HG02571 (cell line): ENCODE measurements at regions not wholly inside any gene's neighbourhood (a gene's known extent, or its start where the extent isn't known, plus 50 kb on each side); places are given as distances from the start of the nearest gene placed in this dataset.
A peak's percentile ranks its signal among the peaks of the same experiment; 100 is the strongest.

Experiments used
- ATAC-seq: cut with Tn5 transposase; IDR thresholded peaks from one replicate; pipeline ENCODE4 v1.9.1; 2021; ENCODE audit warnings: mild to moderate bottlenecking, moderate library complexity; ENCODE audit not compliant: unreplicated experiment

- ATAC-seq, result no peak
These were observed 1012.5 kb upstream of the TMEM132C start for GRCh38 chr12:127254420-127254955.

- no peak for ATAC-seq
These were observed 1009.5 kb upstream of the TMEM132C start for GRCh38 chr12:127257366-127257935.

DNA sequence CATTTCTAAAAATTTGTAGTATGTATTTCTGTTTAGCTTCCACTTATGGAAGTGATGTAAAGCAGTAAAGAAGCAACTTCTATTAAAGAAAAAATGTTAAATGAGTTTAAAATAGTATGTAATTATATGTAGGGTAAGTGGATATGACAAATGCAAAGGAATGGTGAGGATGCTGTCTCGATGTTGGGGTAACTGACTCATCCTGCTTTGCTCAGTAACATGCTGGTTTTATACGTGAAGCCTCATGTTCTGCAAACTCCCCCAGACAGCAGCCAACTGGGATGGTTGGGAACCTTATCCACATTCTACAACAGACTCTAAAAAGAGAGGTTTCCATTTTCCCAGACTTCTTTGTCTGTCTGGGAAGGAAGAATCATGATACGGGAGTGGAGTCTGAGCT, 1006.4 kb upstream of the TMEM132C start:
- no peak for ATAC-seq

DNA sequence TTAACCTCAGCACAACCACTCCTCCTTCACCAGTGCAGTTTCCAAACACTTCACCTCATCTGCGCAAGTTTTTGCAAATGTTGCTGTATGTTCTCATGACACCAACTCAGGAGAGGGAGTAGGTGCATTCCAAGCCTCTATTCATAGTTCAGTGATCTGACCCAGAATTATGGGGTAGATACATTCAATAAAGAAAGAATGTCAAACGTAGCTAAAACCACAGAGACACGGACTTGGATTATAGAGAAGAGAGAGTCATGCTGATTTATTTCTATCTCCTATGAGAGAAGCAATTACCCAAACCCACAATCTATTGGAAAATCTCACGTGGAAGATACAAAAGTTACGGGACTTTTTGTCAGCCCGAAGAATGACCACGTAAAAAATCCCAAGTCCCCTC, 1006.0 kb upstream of the TMEM132C start:
- no peak for ATAC-seq

DNA sequence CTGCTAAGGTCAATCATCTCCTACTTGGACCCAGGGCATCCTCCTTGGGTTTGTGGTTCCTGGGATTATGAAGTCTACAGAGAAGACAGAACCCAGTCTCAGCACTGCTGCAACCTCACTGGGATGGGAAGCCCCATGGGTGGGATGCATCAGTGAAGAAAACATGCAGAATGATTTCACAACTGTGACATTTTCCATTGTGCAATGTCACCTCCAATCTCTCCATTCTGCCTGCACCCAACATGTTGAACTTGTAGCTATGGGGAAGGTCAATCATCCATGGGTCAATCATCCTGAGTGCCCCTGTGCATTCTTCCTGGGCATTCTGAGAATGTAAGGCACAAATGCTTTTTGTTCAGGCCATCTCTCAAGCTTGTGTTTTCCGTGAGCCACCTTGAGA, 1004.4 kb upstream of the TMEM132C start:
- ATAC-seq, result no peak

GRCh38 chr12:127263621-127264020, 1003.3 kb upstream of the TMEM132C start:
- no peak for ATAC-seq

DNA sequence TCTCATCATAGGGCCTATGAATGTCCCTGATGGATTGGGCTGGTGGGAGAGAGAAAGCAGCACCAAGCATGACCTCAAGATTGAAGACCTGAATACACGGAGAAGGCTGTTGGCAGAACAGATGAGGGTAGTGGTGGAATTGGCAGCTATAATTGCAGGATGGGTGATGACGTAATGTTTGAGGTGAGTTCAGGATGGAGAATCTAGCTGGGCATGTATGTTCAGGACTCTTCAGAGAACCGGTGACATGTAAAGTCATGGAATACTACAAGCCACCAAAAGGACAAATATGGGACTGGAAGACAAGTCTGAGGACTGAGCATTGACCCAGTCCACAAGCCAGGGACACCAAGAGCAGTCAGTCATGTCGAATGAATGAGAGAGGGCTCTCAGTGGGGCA, 999.8 kb upstream of the TMEM132C start:
- ATAC-seq, result no peak

DNA sequence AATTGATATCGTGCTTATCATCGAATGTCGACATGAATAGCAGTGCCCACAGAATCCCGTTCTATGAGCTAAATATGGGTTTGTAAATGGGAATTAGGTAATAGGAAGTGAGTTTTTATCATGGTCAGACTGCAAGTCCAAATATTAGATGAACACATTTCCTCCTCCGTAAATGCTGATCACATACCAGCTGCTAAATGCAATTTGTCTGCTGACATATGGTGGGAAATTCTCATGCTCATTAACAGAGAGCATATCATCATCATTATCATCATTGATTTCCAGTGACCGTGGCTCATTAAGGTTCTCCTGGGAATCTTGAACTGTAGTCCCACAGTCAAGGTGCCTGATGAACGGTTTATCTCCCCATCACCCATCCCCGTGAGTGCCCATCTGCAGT, 998.8 kb upstream of the TMEM132C start:
- ATAC-seq, result no peak

- no peak for ATAC-seq
These were observed 998.1 kb upstream of the TMEM132C start for GRCh38 chr12:127268706-127269425.

DNA sequence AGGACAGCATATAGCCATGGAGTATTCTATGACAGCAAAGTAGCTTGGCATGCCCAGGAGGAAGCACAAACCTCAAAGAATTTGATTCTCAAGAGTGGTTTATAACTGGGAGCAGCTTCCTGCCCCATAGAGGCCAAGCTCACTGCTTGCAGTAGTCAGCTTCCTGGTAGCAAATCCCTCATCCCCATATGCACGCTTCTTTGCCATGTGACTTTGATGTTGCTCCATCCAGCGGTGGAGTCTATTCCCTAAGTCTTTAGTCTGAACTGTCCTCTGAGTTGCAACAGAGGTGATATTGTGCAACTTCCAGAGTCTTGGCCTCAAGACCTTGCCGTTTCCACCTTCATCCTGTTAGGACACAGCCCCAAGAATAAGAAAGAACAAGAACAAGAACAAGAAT, 996.8 kb upstream of the TMEM132C start:
- no peak for ATAC-seq

- ATAC-seq, result no peak
These were observed 995.2 kb upstream of the TMEM132C start for GRCh38 chr12:127271776-127272175.

DNA sequence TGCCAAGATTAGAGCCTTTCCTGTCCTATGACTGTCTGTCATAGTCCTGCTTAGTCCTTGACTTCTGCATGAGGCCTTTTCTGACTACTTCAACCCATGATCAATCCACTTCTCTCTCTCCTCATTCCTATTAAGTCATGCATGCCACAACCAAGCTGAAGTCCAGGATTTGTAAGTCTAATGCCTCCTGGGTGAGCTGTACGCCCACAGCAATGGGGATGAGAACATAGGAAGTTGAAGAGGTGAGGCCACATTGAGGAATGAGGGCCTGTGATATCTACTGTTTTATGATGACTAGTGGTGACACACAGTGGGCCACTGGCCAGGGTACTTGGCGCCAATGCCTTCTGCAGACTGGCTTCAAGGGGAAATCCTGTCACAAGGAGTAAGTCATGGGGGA, 994.1 kb upstream of the TMEM132C start:
- ATAC-seq, result no peak

DNA sequence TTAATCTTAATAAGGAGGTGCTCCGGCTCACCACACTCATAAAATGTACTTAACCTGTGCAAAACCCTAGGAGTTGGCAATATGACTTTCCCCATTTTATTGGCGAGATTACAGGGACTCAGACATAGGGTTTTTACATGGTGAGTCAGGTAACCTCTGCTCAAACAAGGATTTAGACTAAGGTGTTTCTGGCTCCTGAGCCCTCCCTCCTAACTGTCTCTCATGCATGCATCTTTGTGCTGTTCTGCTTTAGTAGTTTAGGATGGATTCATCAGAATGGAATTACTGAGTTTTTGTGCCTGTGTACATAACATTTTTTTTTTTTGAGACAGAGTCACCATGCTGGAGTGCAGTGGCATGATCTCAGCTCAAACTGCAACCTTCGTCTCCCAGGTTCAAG, 993.3 kb upstream of the TMEM132C start:
- no peak for ATAC-seq

GRCh38 chr12:127275416-127275815, 991.6 kb upstream of the TMEM132C start:
- ATAC-seq, result no peak

DNA sequence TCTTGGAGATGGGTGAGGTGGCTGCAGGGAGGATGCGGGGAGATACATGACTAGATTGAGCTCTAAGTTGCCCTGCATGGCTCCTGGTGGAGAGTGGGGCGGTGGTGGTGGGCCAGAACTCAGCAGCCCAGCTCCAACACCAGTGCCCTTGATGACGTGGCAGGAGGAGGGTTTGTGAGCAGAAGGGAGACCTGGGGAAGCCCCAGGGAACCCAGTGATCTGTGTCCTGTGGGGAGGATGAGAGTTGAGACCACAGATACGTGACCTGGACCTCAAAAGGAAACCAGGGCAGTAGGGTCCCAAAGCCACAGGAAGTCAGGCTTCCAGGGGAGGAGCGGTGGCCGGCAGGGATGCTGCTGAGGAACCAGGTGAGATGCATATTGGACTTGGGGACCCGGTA, 989.1 kb upstream of the TMEM132C start:
- no peak for ATAC-seq

DNA sequence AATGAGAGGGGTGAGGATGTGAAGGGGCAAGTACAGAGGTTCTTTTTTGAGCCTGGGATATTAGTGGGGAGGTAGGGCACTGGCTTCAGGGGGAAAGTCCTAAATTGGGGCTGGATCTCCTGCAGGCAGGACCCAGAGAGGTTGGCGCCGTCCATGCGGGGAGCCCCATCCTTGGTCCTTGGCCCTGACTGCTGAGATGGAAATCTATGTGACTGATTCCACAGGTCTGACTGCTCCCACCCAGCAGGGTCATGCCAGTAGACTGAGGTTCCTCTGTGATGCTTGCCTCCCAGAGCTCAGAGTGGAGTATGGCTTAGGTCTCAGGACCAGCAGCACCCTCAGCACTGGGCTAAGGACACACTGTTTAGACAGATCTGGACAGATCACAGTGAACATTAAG, 988.6 kb upstream of the TMEM132C start:
- ATAC-seq, result no peak

DNA sequence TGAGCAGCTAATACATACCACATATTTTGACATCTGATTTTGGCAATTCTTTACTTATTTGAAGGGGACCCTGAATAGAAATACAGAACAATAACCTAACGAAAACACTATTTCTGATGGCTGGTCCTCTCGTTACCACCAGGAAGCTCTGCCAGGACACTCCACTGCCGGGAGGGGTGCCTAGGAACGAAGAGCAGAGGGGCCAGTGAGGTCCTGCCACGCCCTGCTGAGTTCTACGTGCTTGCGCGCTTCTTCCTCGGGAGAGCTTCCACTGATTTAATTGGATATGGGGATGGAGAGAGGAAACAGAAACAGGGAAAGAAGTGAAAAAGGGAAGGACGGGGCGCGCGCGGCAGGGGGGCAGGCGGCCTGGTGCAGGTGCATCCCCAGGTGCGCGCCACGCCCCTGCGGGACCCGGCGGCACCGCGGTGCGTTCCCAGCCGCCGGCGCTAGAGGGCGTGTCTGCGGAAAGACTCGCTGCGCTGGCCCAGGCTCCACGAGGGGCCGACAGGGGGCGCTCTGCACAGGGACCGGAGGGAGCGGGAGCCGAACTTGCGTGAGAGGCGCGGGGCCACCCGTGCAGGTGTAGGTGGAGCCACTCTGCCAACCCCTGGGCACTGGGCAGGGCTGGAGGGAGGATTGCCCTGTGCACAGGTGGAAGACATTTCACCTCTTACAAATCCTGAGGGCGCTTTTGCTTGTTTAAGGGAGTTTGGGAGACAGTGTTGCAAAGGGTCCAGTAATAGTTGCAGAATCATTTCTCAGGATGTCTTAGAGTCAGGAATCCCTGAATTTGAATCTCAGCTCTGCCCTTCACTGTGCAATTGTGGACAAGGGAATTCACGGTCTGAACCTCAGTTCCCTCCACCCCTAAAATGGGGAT, 986.3 kb upstream of the TMEM132C start:
- peak; percentile 58 for ATAC-seq

GRCh38 chr12:127282786-127283565, 984.0 kb upstream of the TMEM132C start:
- no peak for ATAC-seq

DNA sequence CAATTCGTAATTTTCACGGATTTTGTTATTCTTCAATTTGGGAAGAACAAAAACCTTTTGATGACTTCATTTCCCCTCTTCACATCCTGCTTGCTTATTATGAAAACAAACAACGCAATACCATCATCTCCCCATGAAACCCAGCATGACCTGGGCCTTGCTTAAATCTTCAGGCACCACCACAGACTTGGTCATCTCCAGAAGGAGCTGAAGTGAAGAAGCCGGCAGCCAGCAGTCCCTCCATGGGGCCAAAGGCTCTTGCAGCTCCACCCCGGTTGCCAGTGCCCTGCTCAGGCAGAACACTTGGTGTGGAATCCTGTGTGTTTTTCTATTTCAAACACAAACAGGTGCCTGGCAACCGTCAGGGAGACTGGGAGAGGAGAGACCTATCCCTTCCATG, 982.9 kb upstream of the TMEM132C start:
- no peak for ATAC-seq

DNA sequence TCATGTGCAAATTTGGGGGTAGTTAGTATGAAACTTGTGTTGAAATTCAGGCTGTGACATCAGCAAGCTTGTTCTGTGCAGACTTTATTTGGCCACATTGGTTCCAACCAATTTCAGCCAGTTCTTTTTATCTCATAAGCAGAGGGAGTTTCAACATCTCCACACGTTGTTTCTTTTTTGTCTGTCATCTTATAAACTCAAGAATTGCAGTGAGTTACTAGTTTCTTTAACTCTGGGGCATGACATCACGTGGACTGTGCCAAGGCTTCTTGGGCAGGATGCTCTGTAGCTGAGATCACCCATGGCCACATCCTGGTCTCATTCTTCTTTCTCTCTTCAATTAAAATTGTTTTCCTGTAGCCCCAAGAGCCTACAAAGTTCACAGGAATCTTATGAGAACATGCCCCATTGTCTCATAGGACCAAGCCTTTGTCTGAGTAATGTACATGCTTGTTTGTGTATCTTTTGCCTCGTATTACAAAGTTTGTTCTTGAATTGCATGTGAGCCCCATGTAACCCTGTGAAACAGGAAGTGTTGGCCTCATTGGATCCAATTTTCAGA, 982.0 kb upstream of the TMEM132C start:
- no peak for ATAC-seq

DNA sequence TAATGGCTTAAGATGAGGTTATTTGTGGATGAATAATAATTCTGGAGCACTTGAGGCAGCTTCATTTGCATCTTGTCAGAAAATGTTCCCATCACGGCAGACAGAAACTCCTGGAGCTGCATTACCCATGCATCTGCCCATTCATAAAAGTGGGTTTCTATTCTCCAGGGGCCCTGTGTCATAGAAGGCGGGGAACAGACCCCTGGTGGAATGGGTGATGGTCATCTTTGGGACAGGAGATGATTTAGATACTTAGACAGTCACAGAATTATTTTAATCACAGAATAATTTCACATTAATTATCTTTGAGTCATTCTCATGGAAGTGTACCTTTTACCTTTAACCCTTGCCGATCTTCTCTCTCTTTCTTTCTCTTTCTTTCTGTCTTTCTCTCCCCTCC, 980.7 kb upstream of the TMEM132C start:
- no peak for ATAC-seq
